Esophagus squamous epithelium (tissue), 4 donors: ENCODE measurements at regions not wholly inside any gene's neighbourhood (a gene's known extent, or its start where the extent isn't known, plus 50 kb on each side); places are given as distances from the start of the nearest gene placed in this dataset.

Source experiments
- CTCF ChIP-seq, 6 experiments: fragments of 450-650 bp in 4 of 6; fragments of 200-600 bp in 2 of 6; sonication (generic) in 2 of 6; IDR thresholded peaks; one replicate each; pipeline ENCODE4 v1.5.1; 2016 to 2019; ENCODE audit warnings: antibody characterized with exemption in 6 of 6, mild to moderate bottlenecking in 4 of 6, moderate library complexity in 4 of 6
- POLR2A ChIP-seq, 4 donors: fragments of 450-650 bp; IDR thresholded peaks; one replicate each; pipeline ENCODE4 v1.6.1; 2017; ENCODE audit warnings: antibody characterized with exemption in 4 of 4, mild to moderate bottlenecking in 4 of 4, moderate library complexity in 3 of 4

GRCh38 chr14:98940693-98941437 is 331.1 kb downstream of the BCL11B start:
- TF ChIP-seq CTCF (IDR thresholded peaks at IDR 0.05) = no peak
- no peak for TF ChIP-seq POLR2A (IDR thresholded peaks at IDR 0.05)
